ENCODE measurements at regions not wholly inside any gene's neighbourhood (a gene's known extent, or its start where the extent isn't known, plus 50 kb on each side); places are given as distances from the start of the nearest gene placed in this dataset.

- Histone ChIP-seq H3K27ac (ENCODE audit: extremely low read depth, low read depth, low read length) (no peak overlapping the region), H3K4me3 (ENCODE audit: low read depth, low read length) (no peak overlapping the region), H3K36me3 (ENCODE audit: control insufficient read depth in 2 of 2, insufficient read depth in 1 of 2, low read length in 2 of 2) (no peaks in the 10 kb centered on the region), H3K9me3 (ENCODE audit: control insufficient read depth, insufficient read depth, low read depth, low read length) (no peaks in the 10 kb centered on the region), H3K4me1 (ENCODE audit: control insufficient read depth, insufficient read depth, low read length) (0 out of 2 replicates have a peak, but pooled peaks cover 5% of the 10 kb centered on the region)
- CTCF ChIA-PET: interaction anchor here (0.6 to 1.5 kb wide), 3 partner anchors 27 to 150 kb away, joined by 3 to 7 read pairs (median 3); no protein-coding TSS in a partner anchor
- no peak for TF ChIP-seq ZNF146 (tag by site-specific recombination; IDR thresholded peaks at IDR 0.05)
- no peak; the same call in 1 of the 2 replicates for TF ChIP-seq ZNF394 (tag by site-specific recombination; IDR thresholded peaks at IDR 0.05; ENCODE audit: borderline replicate concordance)
- 0 out of 2 replicates have a peak, but pooled peaks have one; percentile 35 for TF ChIP-seq ZBTB17 (tag by site-specific recombination; IDR thresholded peaks at IDR 0.05)
- TF ChIP-seq ZNF248 (tag by site-specific recombination; IDR thresholded peaks at IDR 0.05): no peak
- peak; percentile 9; the same call in 1 of the 2 replicates for TF ChIP-seq ZIC2 (tag by site-specific recombination; IDR thresholded peaks at IDR 0.05)
- TF ChIP-seq ZBTB8A (tag by site-specific recombination; IDR thresholded peaks at IDR 0.05): peak; percentile 31; the same call in 1 of the 2 replicates
- TF ChIP-seq ZNF366 (tag by site-specific recombination; conservative IDR thresholded peaks at IDR 0.05): no peak
- no peak for TF ChIP-seq ZSCAN5A (tag by site-specific recombination; IDR thresholded peaks at IDR 0.05)
- TF ChIP-seq ZFP69B (tag by site-specific recombination; IDR thresholded peaks at IDR 0.05): no peak
- no peak for TF ChIP-seq ZFP37 (tag by site-specific recombination; IDR thresholded peaks at IDR 0.05)
- no peak for TF ChIP-seq ZNF121 (tag by site-specific recombination; IDR thresholded peaks at IDR 0.05)
- no peak for TF ChIP-seq ZNF174 (tag by site-specific recombination; IDR thresholded peaks at IDR 0.05)
- TF ChIP-seq TSHZ1 (tag by site-specific recombination; IDR thresholded peaks at IDR 0.05; ENCODE audit: borderline replicate concordance): no peak
- TF ChIP-seq ZNF341 (tag by site-specific recombination; IDR thresholded peaks at IDR 0.05; ENCODE audit: low read depth): no peak
- no peak for TF ChIP-seq ZNF335 (tag by site-specific recombination; conservative IDR thresholded peaks at IDR 0.05)
- TF ChIP-seq, protein P1, sequence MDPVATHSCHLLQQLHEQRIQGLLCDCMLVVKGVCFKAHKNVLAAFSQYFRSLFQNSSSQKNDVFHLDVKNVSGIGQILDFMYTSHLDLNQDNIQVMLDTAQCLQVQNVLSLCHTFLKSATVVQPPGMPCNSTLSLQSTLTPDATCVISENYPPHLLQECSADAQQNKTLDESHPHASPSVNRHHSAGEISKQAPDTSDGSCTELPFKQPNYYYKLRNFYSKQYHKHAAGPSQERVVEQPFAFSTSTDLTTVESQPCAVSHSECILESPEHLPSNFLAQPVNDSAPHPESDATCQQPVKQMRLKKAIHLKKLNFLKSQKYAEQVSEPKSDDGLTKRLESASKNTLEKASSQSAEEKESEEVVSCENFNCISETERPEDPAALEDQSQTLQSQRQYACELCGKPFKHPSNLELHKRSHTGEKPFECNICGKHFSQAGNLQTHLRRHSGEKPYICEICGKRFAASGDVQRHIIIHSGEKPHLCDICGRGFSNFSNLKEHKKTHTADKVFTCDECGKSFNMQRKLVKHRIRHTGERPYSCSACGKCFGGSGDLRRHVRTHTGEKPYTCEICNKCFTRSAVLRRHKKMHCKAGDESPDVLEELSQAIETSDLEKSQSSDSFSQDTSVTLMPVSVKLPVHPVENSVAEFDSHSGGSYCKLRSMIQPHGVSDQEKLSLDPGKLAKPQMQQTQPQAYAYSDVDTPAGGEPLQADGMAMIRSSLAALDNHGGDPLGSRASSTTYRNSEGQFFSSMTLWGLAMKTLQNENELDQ (tag by site-specific recombination; IDR thresholded peaks at IDR 0.05; ENCODE audit: low read depth): no peak
- TF ChIP-seq ZNF677 (tag by site-specific recombination; IDR thresholded peaks at IDR 0.05): no peak
- no peak for TF ChIP-seq ZNF184 (tag by site-specific recombination; IDR thresholded peaks at IDR 0.05)
- TF ChIP-seq, protein P2, sequence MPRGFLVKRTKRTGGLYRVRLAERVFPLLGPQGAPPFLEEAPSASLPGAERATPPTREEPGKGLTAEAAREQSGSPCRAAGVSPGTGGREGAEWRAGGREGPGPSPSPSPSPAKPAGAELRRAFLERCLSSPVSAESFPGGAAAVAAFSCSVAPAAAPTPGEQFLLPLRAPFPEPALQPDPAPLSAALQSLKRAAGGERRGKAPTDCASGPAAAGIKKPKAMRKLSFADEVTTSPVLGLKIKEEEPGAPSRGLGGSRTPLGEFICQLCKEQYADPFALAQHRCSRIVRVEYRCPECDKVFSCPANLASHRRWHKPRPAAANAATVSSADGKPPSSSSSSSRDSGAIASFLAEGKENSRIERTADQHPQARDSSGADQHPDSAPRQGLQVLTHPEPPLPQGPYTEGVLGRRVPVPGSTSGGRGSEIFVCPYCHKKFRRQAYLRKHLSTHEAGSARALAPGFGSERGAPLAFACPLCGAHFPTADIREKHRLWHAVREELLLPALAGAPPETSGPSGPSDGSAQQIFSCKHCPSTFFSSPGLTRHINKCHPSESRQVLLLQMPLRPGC (tag by site-specific recombination; IDR thresholded peaks at IDR 0.05): no peak
- TF ChIP-seq ZNF658 (tag by site-specific recombination; IDR thresholded peaks at IDR 0.05): no peak
- TF ChIP-seq ZNF707 (tag by site-specific recombination; IDR thresholded peaks at IDR 0.05): no peak
- POLR2A ChIA-PET: no interaction called here
These were observed 135.8 kb upstream of the UNC5B start for GRCh38 chr10:71076473-71077142.

Measured in HEK293 (cell line).